CD14-positive monocyte (primary cell): ENCODE measurements at regions not wholly inside any gene's neighbourhood (a gene's known extent, or its start where the extent isn't known, plus 50 kb on each side); places are given as distances from the start of the nearest gene placed in this dataset.

ENCODE experiments used
- DNase-seq, 3 donors: peaks; one replicate each; pipeline ENCODE4 v3.0.0-alpha.2; 2011 to 2022
- H2AFZ ChIP-seq: 2 replicates; pipeline ENCODE4 v1.6.0; 2012; ENCODE audit warnings: mild to moderate bottlenecking, low read depth, low read length, inconsistent platforms; ENCODE audit not compliant: insufficient read depth, poor library complexity, severe bottlenecking
- H3K27ac ChIP-seq, 2 donors: 1 replicate in 1 of 2; 2 replicates in 1 of 2; pipeline ENCODE4 v1.5.1; 2012 to 2013; ENCODE audit warnings: low read length in 2 of 2, control low read depth in 1 of 2, inconsistent platforms in 1 of 2, low read depth in 1 of 2, mild to moderate bottlenecking in 1 of 2
- H3K27me3 ChIP-seq, 2 donors: one replicate each; pipeline versions ENCODE4 v1.6.0 to v1.6.1; 2011 to 2013; ENCODE audit warnings: low read length in 2 of 2; ENCODE audit not compliant: control insufficient read depth in 2 of 2, insufficient read depth in 2 of 2
- H3K36me3 ChIP-seq, 2 donors: replicated peaks in 1 of 2; 1 replicate in 1 of 2; 2 replicates in 1 of 2; pipeline versions ENCODE4 v1.5.1 to v1.6.1; 2012 to 2013; ENCODE audit warnings: low read length in 2 of 2, control low read depth in 1 of 2, inconsistent platforms in 1 of 2, mild to moderate bottlenecking in 1 of 2; ENCODE audit not compliant: insufficient read depth in 2 of 2, control insufficient read depth in 1 of 2
- H3K4me1 ChIP-seq, 2 donors: 1 replicate in 1 of 2; 2 replicates in 1 of 2; pipeline versions ENCODE4 v1.5.1 to v1.6.1; 2012 to 2013; ENCODE audit warnings: low read length in 2 of 2, control low read depth in 1 of 2, inconsistent platforms in 1 of 2, mild to moderate bottlenecking in 1 of 2, moderate library complexity in 1 of 2; ENCODE audit not compliant: insufficient read depth in 2 of 2, control insufficient read depth in 1 of 2
- H3K4me2 ChIP-seq: replicated peaks from 2 replicates; pipeline ENCODE3; 2012; ENCODE audit warnings: low read length, moderate library complexity, mild to moderate bottlenecking; ENCODE audit not compliant: poor library complexity, severe bottlenecking; ENCODE audit errors: extremely low read depth
- H3K4me3 ChIP-seq, 3 experiments: fragments of 200-600 bp in 1 of 3; sonication (generic) in 1 of 3; replicated peaks in 1 of 3; 1 replicate in 2 of 3; 2 replicates in 1 of 3; pipeline ENCODE4 v1.5.1; 2011 to 2013; ENCODE audit warnings: low read length in 3 of 3, mild to moderate bottlenecking in 3 of 3, control low read depth in 2 of 3, low read depth in 2 of 3, inconsistent platforms in 1 of 3, moderate library complexity in 1 of 3
- H3K79me2 ChIP-seq: 2 replicates; pipeline ENCODE4 v1.6.0; 2012; ENCODE audit warnings: mild to moderate bottlenecking, control low read depth, inconsistent platforms, low read length, moderate library complexity; ENCODE audit not compliant: insufficient read depth
- H3K9ac ChIP-seq: 2 replicates; pipeline ENCODE4 v1.6.0; 2017; ENCODE audit warnings: low read length, mild to moderate bottlenecking; ENCODE audit not compliant: insufficient read depth, poor library complexity, severe bottlenecking
- H3K9me3 ChIP-seq, 2 donors: replicated peaks in 1 of 2; 1 replicate in 1 of 2; 2 replicates in 1 of 2; pipeline versions ENCODE4 v1.5.1 to v1.6.1; 2012 to 2013; ENCODE audit warnings: low read length in 2 of 2, control low read depth in 1 of 2; ENCODE audit not compliant: control insufficient read depth in 1 of 2, insufficient read depth in 1 of 2
- H4K20me1 ChIP-seq: 2 replicates; pipeline ENCODE4 v1.6.0; 2012; ENCODE audit warnings: mild to moderate bottlenecking, low read length, control low read depth, moderate library complexity; ENCODE audit not compliant: insufficient read depth
- H3K27ac Mint-ChIP-seq, 7 donors: one replicate each; pipeline ENCODE4 v1.8.0; 2020; ENCODE audit warnings: mild to moderate bottlenecking in 7 of 7, mixed read lengths in 7 of 7, moderate library complexity in 6 of 7, inconsistent platforms in 2 of 7
- H3K27me3 Mint-ChIP-seq, 3 donors: one replicate each; pipeline ENCODE4 v1.8.0; 2021 to 2022; ENCODE audit warnings: low read depth in 3 of 3, mild to moderate bottlenecking in 3 of 3, mixed read lengths in 3 of 3, moderate library complexity in 3 of 3, inconsistent platforms in 1 of 3
- H3K36me3 Mint-ChIP-seq, 2 donors: one replicate each; pipeline ENCODE4 v1.8.0; 2020; ENCODE audit warnings: mixed read lengths in 2 of 2, inconsistent platforms in 1 of 2, mild to moderate bottlenecking in 1 of 2
- H3K4me1 Mint-ChIP-seq: one replicate; pipeline ENCODE4 v1.8.0; 2020; ENCODE audit warnings: mild to moderate bottlenecking, mixed read lengths
- H3K4me3 Mint-ChIP-seq, 2 donors: one replicate each; pipeline ENCODE4 v1.8.0; 2020; ENCODE audit warnings: mild to moderate bottlenecking in 2 of 2, mixed read lengths in 2 of 2, moderate library complexity in 1 of 2
- H3K9me3 Mint-ChIP-seq, 7 donors: one replicate each; pipeline ENCODE4 v1.8.0; 2020 to 2022; ENCODE audit warnings: mixed read lengths in 7 of 7, mild to moderate bottlenecking in 6 of 7, moderate library complexity in 6 of 7, inconsistent platforms in 2 of 7
- CTCF ChIP-seq: fragments of 200-600 bp; IDR thresholded peaks from one replicate; pipeline ENCODE4 v1.8.0; 2022; ENCODE audit warnings: antibody characterized with exemption, mild to moderate bottlenecking
- WGBS: methylation state at CpG from one replicate; pipeline ENCODE4 v1.1.5; 2013; ENCODE audit warnings: missing lambda C conversion rate; ENCODE audit not compliant: insufficient coverage; 5-methylcytosine and 5-hydroxymethylcytosine counted together
- intact Hi-C, 2 donors: fragments of 100-400 bp; cut with micrococcal nuclease; formaldehyde crosslinking; loops; one replicate each; pipeline versions ENCODE4 v1.15.0 to v1.15.1; 2023

GRCh38 chr2:100765481-100765880, 54.5 kb upstream of the NPAS2 start:
- no peak for TF ChIP-seq CTCF
- H3K9me3 ChIP-seq = no peaks in the 10 kb centered on the region
- H3K4me3 ChIP-seq = no peak overlapping the region
- H3K36me3 Mint-ChIP-seq = no peaks in the 10 kb centered on the region
- H3K9ac ChIP-seq = no peak overlapping the region
- H3K27me3 ChIP-seq = peaks cover 0 to 13% of the 10 kb centered on the region in 2 donors
- no peaks in the 10 kb centered on the region for H3K36me3 ChIP-seq
- H3K27ac Mint-ChIP-seq = no peak overlapping the region
- no peaks in the 10 kb centered on the region for H3K79me2 ChIP-seq
- 100% methylated on average over 2 of the region's 4 CpGs for WGBS
- no peak overlapping the region for H2AFZ ChIP-seq
- H3K4me3 Mint-ChIP-seq = peak overlapping the region in 1 of 2 donors; percentile 37
- H3K4me1 Mint-ChIP-seq = no peaks in the 10 kb centered on the region
- H3K27me3 Mint-ChIP-seq = peaks cover 8 to 19% (median 11%) of the 10 kb centered on the region in 3 donors
- peaks cover 0 to 3% (median 2%) of the 10 kb centered on the region in 7 donors for H3K9me3 Mint-ChIP-seq
- intact Hi-C loops = no loop called here
- no peaks in the 10 kb centered on the region for H4K20me1 ChIP-seq
- DNase-seq = no peak
- no peak overlapping the region for H3K4me2 ChIP-seq
- no peaks in the 10 kb centered on the region for H3K4me1 ChIP-seq
- no peak overlapping the region for H3K27ac ChIP-seq

GRCh38 chr2:100766256-100766655, 53.7 kb upstream of the NPAS2 start:
- H3K36me3 ChIP-seq = no peaks in the 10 kb centered on the region
- no peaks in the 10 kb centered on the region for H4K20me1 ChIP-seq
- no peak overlapping the region for H3K9ac ChIP-seq
- H3K4me1 ChIP-seq = no peaks in the 10 kb centered on the region
- no peak for DNase-seq
- no peak for TF ChIP-seq CTCF
- 83% methylated on average over 4 of the region's 6 CpGs for WGBS
- Mint-ChIP-seq H3K27ac (no peak overlapping the region), H3K36me3 (no peaks in the 10 kb centered on the region), H3K4me3 (no peak overlapping the region), H3K27me3 (peaks cover 8 to 18% (median 10%) of the 10 kb centered on the region in 3 donors), H3K9me3 (peaks cover 0 to 3% (median 2%) of the 10 kb centered on the region in 7 donors), H3K4me1 (no peaks in the 10 kb centered on the region)
- no peaks in the 10 kb centered on the region for H3K79me2 ChIP-seq
- intact Hi-C loops = no loop called here
- H2AFZ ChIP-seq = no peak overlapping the region
- no peaks in the 10 kb centered on the region for H3K9me3 ChIP-seq
- H3K4me3 ChIP-seq = no peak overlapping the region
- peaks cover 0 to 13% of the 10 kb centered on the region in 2 donors for H3K27me3 ChIP-seq
- H3K27ac ChIP-seq = no peak overlapping the region
- no peak overlapping the region for H3K4me2 ChIP-seq
